Kidney epithelial cell (primary cell): ENCODE measurements at regions not wholly inside any gene's neighbourhood (a gene's known extent, or its start where the extent isn't known, plus 50 kb on each side); places are given as distances from the start of the nearest gene placed in this dataset.

Experiments used
- DNase-seq: peaks from one replicate; pipeline ENCODE4 v3.0.0-alpha.2; 2010; ENCODE audit warnings: low read depth
- H3K27me3 ChIP-seq: 2 replicates; pipeline ENCODE4 v1.6.0; 2011; ENCODE audit warnings: low read length; ENCODE audit not compliant: control insufficient read depth, insufficient read depth
- H3K36me3 ChIP-seq: 2 replicates; pipeline ENCODE4 v1.5.1; 2011; ENCODE audit warnings: low read length; ENCODE audit not compliant: control insufficient read depth, insufficient read depth
- H3K4me3 ChIP-seq: 2 replicates; pipeline ENCODE4 v1.5.1; 2011; ENCODE audit warnings: low read depth, mild to moderate bottlenecking, control low read depth, low read length
- CTCF ChIP-seq: IDR thresholded peaks from 2 replicates; pipeline ENCODE4 v1.5.1; 2011; ENCODE audit warnings: mild to moderate bottlenecking, moderate library complexity, low read length, control low read depth, inconsistent platforms; ENCODE audit not compliant: insufficient read depth, poor library complexity, severe bottlenecking

GRCh38 chr3:76370749-76371520 is 585.6 kb upstream of the ZNF717 start:
- no peak for DNase-seq
- Histone ChIP-seq H3K4me3 (no peak overlapping the region), H3K27me3 (no peaks in the 10 kb centered on the region)

GRCh38 chr3:76372497-76372896 is 587.1 kb upstream of the ZNF717 start:
- H3K27me3 ChIP-seq: no peaks in the 10 kb centered on the region
- TF ChIP-seq CTCF: no peak
- no peaks in the 10 kb centered on the region for H3K36me3 ChIP-seq
- no peak overlapping the region for H3K4me3 ChIP-seq
- no peak for DNase-seq

More at GRCh38 chr3:76370749-76371520, 585.6 kb upstream of the ZNF717 start:
- no peak for TF ChIP-seq CTCF
- H3K36me3 ChIP-seq: no peaks in the 10 kb centered on the region

- DNase-seq: no peak
- H3K36me3 ChIP-seq: no peaks in the 10 kb centered on the region
- no peak for TF ChIP-seq CTCF
- H3K4me3 ChIP-seq: no peak overlapping the region
- no peaks in the 10 kb centered on the region for H3K27me3 ChIP-seq
Observed at GRCh38 chr3:76377074-76377473, 591.7 kb upstream of the ZNF717 start.

GRCh38 chr3:76378789-76379188 is 593.4 kb upstream of the ZNF717 start:
- no peak for TF ChIP-seq CTCF

GRCh38 chr3:76383781-76384180 is 598.4 kb upstream of the ZNF717 start:
- Histone ChIP-seq H3K36me3 (no peaks in the 10 kb centered on the region), H3K4me3 (no peak overlapping the region), H3K27me3 (no peaks in the 10 kb centered on the region)
- DNase-seq: no peak
- TF ChIP-seq CTCF: no peak

More at GRCh38 chr3:76378789-76379188, 593.4 kb upstream of the ZNF717 start:
- Histone ChIP-seq H3K4me3 (no peak overlapping the region), H3K36me3 (no peaks in the 10 kb centered on the region), H3K27me3 (no peaks in the 10 kb centered on the region)
- no peak for DNase-seq

GRCh38 chr3:76387000-76387399 is 601.7 kb upstream of the ZNF717 start:
- TF ChIP-seq CTCF: no peak
- no peak for DNase-seq
- H3K27me3 ChIP-seq: no peaks in the 10 kb centered on the region

More at GRCh38 chr3:76387000-76387399, 601.7 kb upstream of the ZNF717 start:
- no peaks in the 10 kb centered on the region for H3K36me3 ChIP-seq
- H3K4me3 ChIP-seq: no peak overlapping the region
